ENCODE measurements at regions not wholly inside any gene's neighbourhood (a gene's known extent, or its start where the extent isn't known, plus 50 kb on each side); places are given as distances from the start of the nearest gene placed in this dataset.

GRCh38 chr12:48286665-48287064 lies 64.1 kb downstream of the ZNF641 start:
- H3K4me1 ChIP-seq (ENCODE audit: control insufficient read depth in 2 of 3, insufficient read depth in 2 of 3, low read depth in 1 of 3, low read length in 3 of 3): no peaks in the 10 kb centered on the region
- peak in 1 of 5 donors; percentile 7 for DNase-seq
- FAIRE-seq: no peak
- no peak overlapping the region for H3K27ac ChIP-seq (ENCODE audit: low read depth in 2 of 2, low read length in 2 of 2)
- no peak overlapping the region for H3K4me3 ChIP-seq (ENCODE audit: low read length in 3 of 3)
- no peaks in the 10 kb centered on the region for H3K9me3 ChIP-seq (ENCODE audit: control insufficient read depth in 2 of 3, insufficient read depth in 1 of 3, low read length in 3 of 3)
- H3K27me3 ChIP-seq (ENCODE audit: control insufficient read depth, insufficient read depth, low read length): no peaks in the 10 kb centered on the region
- intact Hi-C loops (cut with DNase I): no loop called here
- peak; percentile 28 for TF ChIP-seq CTCF (IDR thresholded peaks at IDR 0.05; ENCODE audit: borderline replicate concordance, extremely low read depth, insufficient read depth)
- H3K36me3 ChIP-seq (ENCODE audit: control insufficient read depth in 2 of 3, insufficient read depth in 3 of 3, low read length in 3 of 3): no peaks in the 10 kb centered on the region
- H3K9ac ChIP-seq (ENCODE audit: low read length in 3 of 3): no peak overlapping the region

- H3K27ac ChIP-seq (ENCODE audit: low read depth in 2 of 2, low read length in 2 of 2): no peak overlapping the region
- no peak for FAIRE-seq
- no peak overlapping the region for H3K9ac ChIP-seq (ENCODE audit: low read length in 3 of 3)
- H3K4me3 ChIP-seq (ENCODE audit: low read length in 3 of 3): no peak overlapping the region
- no peak for DNase-seq
- TF ChIP-seq CTCF (IDR thresholded peaks at IDR 0.05; ENCODE audit: borderline replicate concordance, extremely low read depth, insufficient read depth): no peak
- H3K27me3 ChIP-seq (ENCODE audit: control insufficient read depth, insufficient read depth, low read length): no peaks in the 10 kb centered on the region
- intact Hi-C loops (cut with DNase I): no loop called here
- H3K36me3 ChIP-seq (ENCODE audit: control insufficient read depth in 2 of 3, insufficient read depth in 3 of 3, low read length in 3 of 3): no peaks in the 10 kb centered on the region
- H3K4me1 ChIP-seq (ENCODE audit: control insufficient read depth in 2 of 3, insufficient read depth in 2 of 3, low read depth in 1 of 3, low read length in 3 of 3): no peaks in the 10 kb centered on the region
- no peaks in the 10 kb centered on the region for H3K9me3 ChIP-seq (ENCODE audit: control insufficient read depth in 2 of 3, insufficient read depth in 1 of 3, low read length in 3 of 3)
Observed at GRCh38 chr12:48285751-48286650, 64.7 kb downstream of the ZNF641 start.

GRCh38 chr12:48281811-48282210 lies 68.9 kb downstream of the ZNF641 start:
- no peaks in the 10 kb centered on the region for H3K4me1 ChIP-seq (ENCODE audit: control insufficient read depth in 2 of 3, insufficient read depth in 2 of 3, low read depth in 1 of 3, low read length in 3 of 3)
- peaks cover 0 to 1% (median 0%) of the 10 kb centered on the region in 3 donors for H3K9me3 ChIP-seq (ENCODE audit: control insufficient read depth in 2 of 3, insufficient read depth in 1 of 3, low read length in 3 of 3)
- H3K36me3 ChIP-seq (ENCODE audit: control insufficient read depth in 2 of 3, insufficient read depth in 3 of 3, low read length in 3 of 3): no peaks in the 10 kb centered on the region
- no peak for TF ChIP-seq CTCF (IDR thresholded peaks at IDR 0.05; ENCODE audit: borderline replicate concordance, extremely low read depth, insufficient read depth)
- intact Hi-C loops (cut with DNase I): no loop called here
- no peak overlapping the region for H3K4me3 ChIP-seq (ENCODE audit: low read length in 3 of 3)
- H3K27ac ChIP-seq (ENCODE audit: low read depth in 2 of 2, low read length in 2 of 2): no peak overlapping the region
- no peak for FAIRE-seq
- no peak overlapping the region for H3K9ac ChIP-seq (ENCODE audit: low read length in 3 of 3)
- DNase-seq: no peak
- H3K27me3 ChIP-seq (ENCODE audit: control insufficient read depth, insufficient read depth, low read length): no peaks in the 10 kb centered on the region

Data from kidney (tissue), 13 donors.